ENCODE measurements at regions not wholly inside any gene's neighbourhood (a gene's known extent, or its start where the extent isn't known, plus 50 kb on each side); places are given as distances from the start of the nearest gene placed in this dataset.
"Not testable (repeated sequence)": the region's sequence is repeated elsewhere in the genome, so short reads cannot be mapped to it uniquely, and the experiment has no call there.

GRCh38 chr12:70082997-70083676 lies 160.1 kb upstream of the CNOT2 start:
- H3K36me3 Mint-ChIP-seq: no peaks in the 10 kb centered on the region
- no peak overlapping the region for H3K4me3 ChIP-seq (ENCODE audit: low read length)
- POLR2A ChIA-PET: no interaction called here
- no peak for DNase-seq
- no peaks in the 10 kb centered on the region for H3K36me3 ChIP-seq (ENCODE audit: control insufficient read depth in 2 of 3, insufficient read depth in 3 of 3, low read length in 3 of 3)
- H3K27ac Mint-ChIP-seq: no peak overlapping the region
- H3K27ac ChIP-seq (ENCODE audit: low read depth, low read length): no peak overlapping the region
- no peaks in the 10 kb centered on the region for H3K27me3 ChIP-seq (ENCODE audit: control insufficient read depth in 2 of 2, insufficient read depth in 2 of 2, low read length in 2 of 2)
- H3K9me3 ChIP-seq (ENCODE audit: control insufficient read depth in 2 of 3, low read length in 3 of 3): no peaks in the 10 kb centered on the region
- no peak overlapping the region for H3K4me3 Mint-ChIP-seq
- peaks cover 0 to 9% (median 0%) of the 10 kb centered on the region in 5 donors for H3K27me3 Mint-ChIP-seq
- CTCF ChIA-PET: no interaction called here
- ATAC-seq: no peak
- no peaks in the 10 kb centered on the region for H3K4me1 ChIP-seq (ENCODE audit: control insufficient read depth in 2 of 2, insufficient read depth in 2 of 2, low read length in 2 of 2)
- H3K9me3 Mint-ChIP-seq: peaks cover 0 to 7% (median 4%) of the 10 kb centered on the region in 11 donors
- peaks cover 0 to 2% (median 0%) of the 10 kb centered on the region in 7 donors for H3K4me1 Mint-ChIP-seq
- intact Hi-C loops (cut with micrococcal nuclease): no loop called here

GRCh38 chr12:70083677-70084020 lies 159.6 kb upstream of the CNOT2 start:
- POLR2A ChIA-PET: no interaction called here
- CTCF ChIA-PET: no interaction called here
- H3K27ac Mint-ChIP-seq: no peak overlapping the region
- peaks cover 0 to 2% (median 0%) of the 10 kb centered on the region in 7 donors for H3K4me1 Mint-ChIP-seq
- no peaks in the 10 kb centered on the region for H3K36me3 Mint-ChIP-seq
- Histone ChIP-seq H3K9me3 (ENCODE audit: control insufficient read depth in 2 of 3, low read length in 3 of 3) (no peaks in the 10 kb centered on the region), H3K4me3 (ENCODE audit: low read length) (no peak overlapping the region), H3K27me3 (ENCODE audit: control insufficient read depth in 2 of 2, insufficient read depth in 2 of 2, low read length in 2 of 2) (no peaks in the 10 kb centered on the region), H3K4me1 (ENCODE audit: control insufficient read depth in 2 of 2, insufficient read depth in 2 of 2, low read length in 2 of 2) (no peaks in the 10 kb centered on the region), H3K36me3 (ENCODE audit: control insufficient read depth in 2 of 3, insufficient read depth in 3 of 3, low read length in 3 of 3) (no peaks in the 10 kb centered on the region), H3K27ac (ENCODE audit: low read depth, low read length) (no peak overlapping the region)
- H3K4me3 Mint-ChIP-seq: no peak overlapping the region
- H3K27me3 Mint-ChIP-seq: peaks cover 0 to 9% (median 0%) of the 10 kb centered on the region in 5 donors
- no peak for DNase-seq
- no peak for ATAC-seq
- peaks cover 0 to 7% (median 4%) of the 10 kb centered on the region in 11 donors for H3K9me3 Mint-ChIP-seq
- intact Hi-C loops (cut with micrococcal nuclease): no loop called here

GRCh38 chr12:70086372-70086771 lies 156.9 kb upstream of the CNOT2 start:
- H3K27me3 ChIP-seq (ENCODE audit: control insufficient read depth in 2 of 2, insufficient read depth in 2 of 2, low read length in 2 of 2); CTCF ChIA-PET; intact Hi-C loops (cut with micrococcal nuclease); ATAC-seq; H3K36me3 ChIP-seq (ENCODE audit: control insufficient read depth in 2 of 3, insufficient read depth in 3 of 3, low read length in 3 of 3); H3K4me1 ChIP-seq (ENCODE audit: control insufficient read depth in 2 of 2, insufficient read depth in 2 of 2, low read length in 2 of 2); POLR2A ChIA-PET; H3K4me3 Mint-ChIP-seq; H3K4me3 ChIP-seq (ENCODE audit: low read length); H3K36me3 Mint-ChIP-seq; H3K4me1 Mint-ChIP-seq; H3K27ac ChIP-seq (ENCODE audit: low read depth, low read length); DNase-seq; H3K9me3 ChIP-seq (ENCODE audit: control insufficient read depth in 2 of 3, low read length in 3 of 3); H3K9me3 Mint-ChIP-seq; H3K27me3 Mint-ChIP-seq; H3K27ac Mint-ChIP-seq: not testable (repeated sequence)

GRCh38 chr12:70091021-70091521 lies 152.2 kb upstream of the CNOT2 start:
- Histone ChIP-seq H3K9me3 (ENCODE audit: control insufficient read depth in 2 of 3, low read length in 3 of 3) (no peaks in the 10 kb centered on the region), H3K27me3 (ENCODE audit: control insufficient read depth in 2 of 2, insufficient read depth in 2 of 2, low read length in 2 of 2) (no peaks in the 10 kb centered on the region), H3K4me3 (ENCODE audit: low read length) (no peak overlapping the region), H3K36me3 (ENCODE audit: control insufficient read depth in 2 of 3, insufficient read depth in 3 of 3, low read length in 3 of 3) (no peaks in the 10 kb centered on the region), H3K4me1 (ENCODE audit: control insufficient read depth in 2 of 2, insufficient read depth in 2 of 2, low read length in 2 of 2) (no peaks in the 10 kb centered on the region), H3K27ac (ENCODE audit: low read depth, low read length) (no peak overlapping the region)
- CTCF ChIA-PET: no interaction called here
- ATAC-seq (no peak), DNase-seq (no peak)
- no peak overlapping the region for H3K27ac Mint-ChIP-seq
- H3K36me3 Mint-ChIP-seq: no peaks in the 10 kb centered on the region
- no peaks in the 10 kb centered on the region for H3K27me3 Mint-ChIP-seq
- H3K4me1 Mint-ChIP-seq: no peaks in the 10 kb centered on the region
- no peak overlapping the region for H3K4me3 Mint-ChIP-seq
- peaks cover 0 to 7% (median 0%) of the 10 kb centered on the region in 11 donors for H3K9me3 Mint-ChIP-seq
- intact Hi-C loops (cut with micrococcal nuclease): loop anchor here in 1 of 2 donors (5.0 kb wide), 1 partner anchor 416 kb away; no protein-coding TSS in a partner anchor
- POLR2A ChIA-PET: no interaction called here

GRCh38 chr12:70094467-70094866 lies 148.8 kb upstream of the CNOT2 start:
- no peaks in the 10 kb centered on the region for H3K36me3 ChIP-seq (ENCODE audit: control insufficient read depth in 2 of 3, insufficient read depth in 3 of 3, low read length in 3 of 3)
- Mint-ChIP-seq H3K36me3 (no peaks in the 10 kb centered on the region), H3K9me3 (peaks cover 0 to 7% (median 0%) of the 10 kb centered on the region in 11 donors), H3K4me3 (no peak overlapping the region), H3K27me3 (peaks cover 0 to 4% (median 0%) of the 10 kb centered on the region in 5 donors), H3K4me1 (no peaks in the 10 kb centered on the region), H3K27ac (no peak overlapping the region)
- no peaks in the 10 kb centered on the region for H3K9me3 ChIP-seq (ENCODE audit: control insufficient read depth in 2 of 3, low read length in 3 of 3)
- DNase-seq (no peak), ATAC-seq (no peak)
- CTCF ChIA-PET: no interaction called here
- no peaks in the 10 kb centered on the region for H3K4me1 ChIP-seq (ENCODE audit: control insufficient read depth in 2 of 2, insufficient read depth in 2 of 2, low read length in 2 of 2)
- POLR2A ChIA-PET: no interaction called here
- intact Hi-C loops (cut with micrococcal nuclease): loop anchor here in 1 of 2 donors (5.0 kb wide), 1 partner anchor 413 kb away; no protein-coding TSS in a partner anchor
- H3K27ac ChIP-seq (ENCODE audit: low read depth, low read length): no peak overlapping the region
- no peak overlapping the region for H3K4me3 ChIP-seq (ENCODE audit: low read length)
- H3K27me3 ChIP-seq (ENCODE audit: control insufficient read depth in 2 of 2, insufficient read depth in 2 of 2, low read length in 2 of 2): no peaks in the 10 kb centered on the region

GRCh38 chr12:70096759-70097410 lies 146.3 kb upstream of the CNOT2 start:
- CTCF ChIA-PET: no interaction called here
- no peak overlapping the region for H3K4me3 Mint-ChIP-seq
- Histone ChIP-seq H3K4me1 (ENCODE audit: control insufficient read depth in 2 of 2, insufficient read depth in 2 of 2, low read length in 2 of 2) (no peaks in the 10 kb centered on the region), H3K9me3 (ENCODE audit: control insufficient read depth in 2 of 3, low read length in 3 of 3) (no peaks in the 10 kb centered on the region), H3K27ac (ENCODE audit: low read depth, low read length) (no peak overlapping the region), H3K36me3 (ENCODE audit: control insufficient read depth in 2 of 3, insufficient read depth in 3 of 3, low read length in 3 of 3) (no peaks in the 10 kb centered on the region), H3K27me3 (ENCODE audit: control insufficient read depth in 2 of 2, insufficient read depth in 2 of 2, low read length in 2 of 2) (no peaks in the 10 kb centered on the region), H3K4me3 (ENCODE audit: low read length) (no peak overlapping the region)
- no peaks in the 10 kb centered on the region for H3K36me3 Mint-ChIP-seq
- POLR2A ChIA-PET: no interaction called here
- H3K27ac Mint-ChIP-seq: no peak overlapping the region
- peaks cover 0 to 9% (median 4%) of the 10 kb centered on the region in 5 donors for H3K27me3 Mint-ChIP-seq
- DNase-seq (no peak), ATAC-seq (no peak)
- intact Hi-C loops (cut with micrococcal nuclease): no loop called here
- peaks cover 0 to 2% (median 0%) of the 10 kb centered on the region in 11 donors for H3K9me3 Mint-ChIP-seq
- no peaks in the 10 kb centered on the region for H3K4me1 Mint-ChIP-seq

- H3K27me3 ChIP-seq (ENCODE audit: control insufficient read depth in 2 of 2, insufficient read depth in 2 of 2, low read length in 2 of 2): no peaks in the 10 kb centered on the region
- Mint-ChIP-seq H3K27ac (no peak overlapping the region), H3K27me3 (peaks cover 0 to 9% (median 4%) of the 10 kb centered on the region in 5 donors), H3K4me1 (no peaks in the 10 kb centered on the region), H3K4me3 (no peak overlapping the region), H3K9me3 (no peaks in the 10 kb centered on the region), H3K36me3 (no peaks in the 10 kb centered on the region)
- intact Hi-C loops (cut with micrococcal nuclease): no loop called here
- no peaks in the 10 kb centered on the region for H3K36me3 ChIP-seq (ENCODE audit: control insufficient read depth in 2 of 3, insufficient read depth in 3 of 3, low read length in 3 of 3)
- H3K4me3 ChIP-seq (ENCODE audit: low read length): no peak overlapping the region
- ChIA-PET CTCF (no interaction called here), POLR2A (no interaction called here)
- DNase-seq (no peak), ATAC-seq (no peak)
- H3K9me3 ChIP-seq (ENCODE audit: control insufficient read depth in 2 of 3, low read length in 3 of 3): no peaks in the 10 kb centered on the region
- no peaks in the 10 kb centered on the region for H3K4me1 ChIP-seq (ENCODE audit: control insufficient read depth in 2 of 2, insufficient read depth in 2 of 2, low read length in 2 of 2)
- H3K27ac ChIP-seq (ENCODE audit: low read depth, low read length): no peak overlapping the region
Measured at GRCh38 chr12:70101064-70101463, 142.2 kb upstream of the CNOT2 start.

All from naive thymus-derived CD4-positive, alpha-beta T cell (primary cell).